GM21381 (cell line): ENCODE measurements at regions not wholly inside any gene's neighbourhood (a gene's known extent, or its start where the extent isn't known, plus 50 kb on each side); places are given as distances from the start of the nearest gene placed in this dataset.

Experiments used
- ATAC-seq: cut with Tn5 transposase; IDR thresholded peaks from one replicate; pipeline ENCODE4 v1.9.1; 2021; ENCODE audit warnings: mild to moderate bottlenecking, moderate library complexity; ENCODE audit not compliant: unreplicated experiment

DNA sequence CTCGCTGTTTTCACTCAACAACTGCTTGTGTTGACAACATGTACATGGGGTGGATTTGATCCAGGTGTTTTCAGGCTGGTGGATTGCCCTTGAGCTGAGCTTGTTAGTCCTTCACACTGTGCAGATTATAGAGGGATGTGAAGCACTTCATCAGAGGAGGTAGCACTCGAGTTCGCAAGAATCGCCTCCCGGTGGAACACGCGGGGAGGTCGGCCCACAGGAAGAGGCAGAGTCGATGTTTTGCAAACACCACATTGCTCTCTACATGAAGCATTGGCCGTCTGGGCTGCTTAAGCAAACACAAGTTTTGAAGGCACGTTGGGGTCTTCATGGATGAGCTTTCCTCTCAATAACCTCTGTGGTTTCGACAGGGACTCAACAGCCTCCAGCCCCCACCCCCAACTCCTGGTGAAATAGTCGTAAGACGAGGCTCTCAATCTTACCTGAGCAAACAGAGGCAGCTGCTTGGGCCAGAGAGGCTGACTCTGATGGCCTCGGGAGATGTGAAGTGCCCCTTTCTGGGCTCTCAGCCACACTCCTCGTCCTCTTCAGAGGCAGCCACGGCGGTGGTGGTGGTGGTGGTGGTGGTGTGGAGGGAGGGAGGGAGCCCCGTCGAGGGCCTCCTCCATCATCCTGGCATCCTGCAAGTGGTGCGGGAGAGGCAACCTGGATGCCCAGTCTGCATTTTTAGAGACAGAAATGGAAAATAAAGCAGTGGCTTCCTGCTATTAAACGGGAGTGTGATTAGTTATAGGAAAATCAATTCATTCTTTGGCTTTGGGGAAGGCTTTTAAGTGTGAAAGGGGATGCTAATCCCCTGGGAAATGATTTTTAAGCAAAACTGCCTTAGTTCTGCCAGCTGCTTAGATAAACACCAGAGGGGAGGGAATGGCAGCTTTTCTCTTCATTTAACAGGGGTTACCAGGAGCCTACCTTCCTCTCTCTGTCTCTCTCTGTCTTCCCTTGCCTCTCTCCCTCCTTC is 552.5 kb upstream of the EEF2KMT start:
- no peak for ATAC-seq

DNA sequence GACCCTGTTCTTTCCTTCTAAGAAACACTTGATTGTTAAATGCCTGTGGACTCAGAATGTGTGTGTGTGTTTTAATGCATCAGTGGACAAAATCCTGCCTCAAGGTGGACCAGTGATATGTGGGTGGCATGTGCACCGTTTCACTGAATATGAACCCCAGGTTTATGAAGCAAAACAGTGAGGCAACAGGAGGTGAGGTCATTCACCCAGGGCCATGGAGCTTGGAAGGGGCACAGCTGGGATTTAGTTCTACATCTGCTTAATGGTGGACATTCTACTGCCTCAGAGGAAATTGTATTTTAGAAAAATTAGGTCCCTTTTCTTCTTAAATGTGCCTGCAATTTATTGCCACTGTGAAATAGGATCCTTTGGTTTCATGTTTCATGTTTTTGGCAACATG is 549.5 kb upstream of the EEF2KMT start:
- ATAC-seq, result no peak

DNA sequence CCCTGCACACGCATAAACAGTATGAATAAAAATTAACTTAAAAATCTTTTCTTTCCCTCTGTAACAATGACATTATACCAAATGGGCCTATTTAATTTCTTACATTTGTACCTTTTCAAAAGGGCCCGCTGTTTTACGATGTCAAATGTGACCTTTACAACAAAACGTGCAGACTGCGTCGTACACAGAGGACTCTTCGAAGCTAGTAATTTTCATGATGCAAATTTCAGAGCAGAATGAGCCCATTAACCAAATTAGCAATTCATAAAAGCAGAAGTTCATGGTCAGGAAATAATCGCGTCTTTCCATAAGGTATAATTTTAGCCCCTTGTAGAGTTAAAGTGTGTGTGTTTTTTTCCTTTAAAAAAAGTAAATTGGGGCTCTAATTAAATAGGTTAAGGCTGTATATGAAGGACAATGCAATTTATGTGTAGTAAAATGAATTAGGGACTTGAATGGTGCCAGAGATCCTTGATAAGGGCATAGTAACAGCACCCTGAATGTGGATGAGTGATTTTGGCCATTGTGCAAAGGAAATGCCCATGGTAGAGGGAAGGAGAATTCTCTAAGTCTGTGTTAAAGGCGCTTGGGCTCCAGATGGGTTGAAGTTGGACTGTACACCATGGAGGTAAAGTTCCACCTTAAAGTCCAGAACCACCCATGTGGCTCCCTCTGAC is 546.4 kb upstream of the EEF2KMT start:
- ATAC-seq, result no peak

DNA sequence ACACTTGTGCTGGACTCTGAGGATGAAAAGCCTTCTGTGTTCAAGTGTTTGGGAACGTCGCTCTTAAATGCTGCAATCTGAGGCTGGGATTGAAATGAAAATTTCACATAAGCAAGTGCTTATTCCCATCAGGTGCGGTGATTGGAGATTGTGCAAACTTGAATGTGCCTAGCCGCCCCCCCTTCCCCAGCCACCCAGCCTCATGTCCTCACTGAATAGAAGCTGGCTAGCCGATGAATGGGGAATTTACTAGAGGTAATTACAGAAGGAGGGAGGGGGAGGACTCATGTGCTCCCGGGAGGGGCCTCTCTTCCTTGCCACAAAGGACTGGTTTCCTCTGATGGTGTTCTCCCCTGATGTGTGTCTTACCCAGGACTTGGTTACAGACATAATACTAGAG is 544.8 kb upstream of the EEF2KMT start:
- no peak for ATAC-seq

DNA sequence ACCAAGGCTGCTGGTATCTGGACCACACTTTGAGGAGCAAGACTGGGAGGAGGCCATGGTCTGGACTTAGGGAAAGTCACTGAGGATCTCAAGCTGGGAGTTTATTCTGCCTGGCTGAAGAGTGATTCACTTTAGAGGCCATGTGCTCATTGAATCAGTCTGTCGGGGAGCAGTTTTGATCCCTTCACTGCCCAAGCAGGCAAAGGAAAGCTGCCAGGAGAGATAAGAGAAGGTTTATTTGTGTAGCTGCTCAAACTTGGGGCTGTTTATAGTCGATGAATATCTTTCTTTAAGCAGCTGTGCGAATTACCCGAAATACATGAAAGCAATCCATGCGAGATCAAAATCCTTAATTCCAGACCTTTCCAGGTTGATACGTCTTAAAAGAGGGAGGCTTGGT is 544.4 kb upstream of the EEF2KMT start:
- ATAC-seq, result no peak

DNA sequence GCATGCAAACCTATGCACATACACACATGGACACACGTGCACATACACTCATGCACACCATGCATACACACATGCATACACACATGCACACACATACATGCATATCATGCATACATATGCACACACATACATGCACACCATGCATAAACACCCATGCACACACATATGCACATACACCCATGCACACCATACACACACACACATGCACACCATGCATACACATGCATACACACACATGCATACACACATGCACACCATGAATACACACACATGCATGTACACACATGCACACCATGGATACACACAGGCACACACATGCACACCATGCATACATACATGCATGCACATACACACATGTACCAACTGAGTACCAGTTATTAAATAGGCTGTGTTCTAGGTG is 543.3 kb upstream of the EEF2KMT start:
- no peak for ATAC-seq

DNA sequence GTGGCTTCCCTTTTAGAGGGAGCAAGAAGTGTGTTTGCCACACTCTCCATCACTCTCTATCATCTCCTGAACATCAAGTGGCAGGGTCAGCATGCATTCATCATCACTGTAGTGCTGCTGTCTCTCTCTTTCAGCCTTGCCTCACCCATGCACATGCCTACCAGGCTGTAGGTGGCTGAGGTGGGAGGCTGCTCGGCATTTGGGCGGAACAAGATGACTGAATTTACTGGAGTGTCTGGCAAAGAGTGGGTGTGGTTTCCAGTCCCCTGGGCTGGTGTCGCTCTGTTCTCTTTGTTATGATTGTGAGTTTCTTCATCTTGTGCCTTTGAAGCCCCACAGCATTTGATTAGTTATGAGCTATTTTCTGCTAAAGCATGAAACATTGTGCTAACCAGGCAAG is 541.9 kb upstream of the EEF2KMT start:
- ATAC-seq, result no peak

DNA sequence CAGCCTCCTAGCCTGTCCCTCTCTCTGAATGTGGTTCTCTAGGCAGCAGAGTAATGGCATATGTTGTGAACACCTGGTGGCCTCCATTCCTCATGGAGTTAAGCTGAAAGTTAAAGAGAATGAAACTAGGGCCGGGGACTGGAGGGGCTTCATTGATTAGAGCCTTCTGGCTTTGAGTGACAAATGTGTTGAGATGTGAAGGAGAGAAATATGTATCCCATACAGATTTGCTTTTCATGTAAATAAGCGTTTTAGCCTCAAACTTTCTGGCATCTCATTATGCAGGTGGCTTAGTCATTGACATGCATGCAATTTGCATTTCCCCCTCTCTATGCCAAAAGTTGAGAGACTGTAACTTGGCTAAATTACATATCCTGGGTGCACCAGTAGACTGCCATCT is 537.7 kb upstream of the EEF2KMT start:
- no peak for ATAC-seq

DNA sequence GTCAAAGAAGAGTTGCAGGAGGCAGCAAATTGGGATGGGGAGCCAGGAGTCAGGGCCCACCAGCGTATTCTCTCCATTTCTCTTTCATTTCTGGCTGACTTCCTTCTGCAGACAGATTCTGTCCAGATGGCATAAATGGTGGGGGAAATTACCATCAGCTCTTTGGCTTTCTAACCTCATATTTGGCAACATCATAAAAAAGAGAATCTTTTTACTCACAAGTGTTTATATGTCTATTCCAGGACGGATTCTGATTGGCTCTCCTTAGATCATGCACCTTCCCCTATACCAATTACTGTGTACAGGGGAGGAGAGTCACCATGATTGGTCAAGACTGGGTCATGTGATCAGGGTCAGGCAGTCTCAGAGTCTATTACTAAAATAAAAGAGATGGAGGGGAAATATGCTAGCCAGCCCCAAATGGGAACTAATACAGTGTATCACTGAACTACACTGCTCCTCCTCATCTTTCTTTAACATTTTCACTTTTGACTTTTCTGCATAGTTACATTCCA is 537.1 kb upstream of the EEF2KMT start:
- ATAC-seq, result no peak

DNA sequence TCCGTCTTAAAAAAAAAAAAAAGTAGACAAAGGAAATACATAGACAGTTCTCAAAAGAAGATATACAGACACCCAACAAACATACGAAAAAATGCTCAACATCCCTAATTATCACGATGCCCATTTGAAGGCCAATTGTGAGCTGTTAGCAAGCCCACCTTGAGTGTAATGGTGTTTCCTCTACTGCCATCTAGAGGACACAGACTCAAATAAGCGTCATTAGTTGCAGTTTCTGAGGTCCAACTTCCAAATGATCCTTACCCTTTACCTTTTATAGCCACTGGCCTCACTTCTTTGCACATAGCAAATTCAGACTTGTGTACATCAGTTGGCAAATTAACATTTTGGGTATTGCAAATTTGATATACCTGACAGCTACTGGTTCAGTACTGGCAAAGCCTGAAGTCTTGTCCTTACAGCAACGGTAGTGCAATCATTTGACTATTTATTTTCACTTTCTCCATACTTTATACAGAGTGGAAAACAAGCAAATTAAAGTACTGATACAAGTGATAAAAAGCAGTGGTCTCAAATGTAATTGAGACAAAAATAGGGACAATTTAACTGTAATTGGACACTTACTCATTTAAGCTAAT is 536.3 kb upstream of the EEF2KMT start:
- no peak for ATAC-seq

DNA sequence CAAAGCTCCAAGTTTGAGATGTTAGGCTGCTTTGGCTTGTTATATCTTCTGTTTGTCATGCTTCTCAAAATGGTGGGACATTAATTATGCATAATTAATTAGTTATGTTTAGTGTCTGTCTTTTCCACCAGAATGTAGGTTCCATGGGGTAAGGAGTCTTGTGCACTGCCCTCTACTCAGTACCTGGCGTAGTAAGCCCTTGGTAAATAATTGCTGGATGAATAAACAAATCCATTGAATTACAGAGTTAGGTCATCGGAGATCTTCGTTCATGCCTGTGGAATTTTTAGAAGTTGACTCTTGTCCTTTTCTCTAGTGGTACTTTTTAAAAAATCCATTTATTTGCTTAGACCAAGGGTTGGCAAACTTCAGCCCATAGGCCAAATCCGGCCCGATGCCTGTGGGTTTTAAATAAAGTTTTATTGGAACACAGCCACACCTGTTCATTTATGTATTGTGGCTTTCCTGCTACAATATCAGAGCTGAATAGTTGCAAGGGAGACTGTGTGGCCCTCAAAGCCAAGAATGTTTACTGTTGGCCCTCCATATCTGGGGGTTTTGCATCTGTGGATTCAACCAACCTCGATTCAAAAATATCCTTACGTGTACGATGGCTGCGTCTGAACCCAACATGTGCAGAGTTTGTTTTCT is 524.8 kb upstream of the EEF2KMT start:
- no peak for ATAC-seq

DNA sequence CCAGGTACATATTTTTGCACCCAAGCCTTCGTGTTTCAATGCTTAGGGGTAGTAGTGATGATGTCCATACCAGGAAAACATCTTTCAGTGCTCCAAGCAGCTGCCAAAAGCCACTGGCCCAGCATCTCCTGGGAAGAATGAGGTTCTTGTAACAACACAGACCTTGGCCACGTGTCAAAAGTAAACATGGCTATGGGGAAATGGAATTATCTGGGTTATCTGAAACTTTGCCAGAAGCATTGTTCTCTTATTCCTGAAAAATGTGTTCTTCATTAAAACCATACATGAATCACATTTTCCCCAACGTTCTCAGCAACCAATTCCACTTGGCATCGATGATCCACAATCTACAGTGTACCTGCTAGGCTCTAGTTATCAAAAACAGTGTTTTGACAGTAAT is 524.2 kb upstream of the EEF2KMT start:
- no peak for ATAC-seq

DNA sequence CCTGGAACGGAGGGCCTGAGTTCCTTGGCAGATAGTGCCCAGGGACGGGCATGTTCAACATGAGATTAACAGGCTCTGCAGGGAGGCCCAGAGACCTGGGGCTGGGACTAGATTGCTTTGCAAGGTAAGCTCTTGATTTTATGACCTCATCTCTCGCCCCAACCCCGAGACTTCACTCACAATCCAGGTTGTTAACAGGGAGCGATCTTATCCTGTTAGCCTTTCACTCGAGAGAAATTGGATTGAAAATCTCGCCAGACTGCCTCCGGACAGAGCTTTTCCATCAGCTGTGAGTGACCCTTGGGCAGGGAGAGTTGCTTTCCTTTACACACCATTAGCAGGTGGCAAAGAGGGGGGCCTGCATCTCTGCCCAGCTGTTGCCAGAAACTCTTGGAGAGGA is 521.7 kb upstream of the EEF2KMT start:
- ATAC-seq, result no peak

DNA sequence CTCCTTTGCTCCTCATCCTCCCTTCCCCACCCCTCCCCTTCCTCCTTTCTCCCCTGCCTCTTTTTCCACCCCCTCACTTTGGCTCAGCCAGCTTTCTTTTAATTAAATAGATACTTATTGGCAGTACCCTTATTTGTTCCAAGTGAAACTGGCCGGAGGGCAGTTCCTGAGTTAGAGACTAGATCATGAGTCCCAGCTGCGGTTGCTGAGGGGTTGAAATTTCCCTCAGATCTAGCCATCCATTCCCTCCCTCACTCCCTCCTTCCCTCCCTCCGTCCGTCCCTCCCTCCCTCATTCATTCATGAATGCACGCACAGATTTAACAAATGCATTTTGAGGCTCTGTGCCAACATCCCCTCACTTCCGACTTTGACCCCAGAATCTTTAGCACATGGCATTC is 519.2 kb upstream of the EEF2KMT start:
- no peak for ATAC-seq

DNA sequence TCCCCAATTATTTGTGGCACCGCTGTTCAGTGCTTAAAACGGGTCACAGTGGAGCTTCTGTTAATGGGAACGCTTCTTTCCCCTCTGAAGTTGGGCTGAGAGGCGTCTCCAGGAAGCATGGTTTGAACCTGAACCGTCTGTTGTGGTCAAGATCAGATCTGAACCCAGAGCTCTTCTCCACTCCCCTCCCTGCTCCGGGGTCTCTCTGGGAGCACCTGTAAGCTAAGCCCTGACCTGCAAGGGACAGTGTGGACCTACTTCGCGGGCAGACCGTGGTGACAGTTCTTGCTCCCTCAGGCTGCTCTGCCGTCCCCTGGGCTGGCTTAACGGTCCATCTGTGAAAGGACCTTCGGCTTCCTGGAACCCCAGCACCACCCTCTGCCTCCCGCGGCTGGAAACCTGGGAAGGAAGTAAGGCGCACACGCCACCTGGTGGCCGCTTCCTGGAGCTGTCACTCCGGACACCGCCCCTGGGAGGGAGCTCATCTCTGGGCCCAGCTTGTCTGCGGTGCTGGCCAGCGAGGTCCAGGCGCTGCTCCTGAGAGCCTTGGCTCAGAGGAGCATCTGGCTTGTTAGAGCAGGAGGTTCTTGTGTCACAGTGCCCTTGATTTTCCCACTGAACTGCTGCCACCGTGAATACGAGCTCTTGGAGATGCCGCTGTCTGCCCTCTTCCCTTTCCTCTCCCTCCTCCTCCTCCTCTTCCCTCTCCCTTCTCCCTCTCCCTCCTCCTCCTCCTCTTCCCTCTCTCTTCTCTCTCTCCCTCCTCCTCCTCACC is 518.5 kb upstream of the EEF2KMT start:
- no peak for ATAC-seq

DNA sequence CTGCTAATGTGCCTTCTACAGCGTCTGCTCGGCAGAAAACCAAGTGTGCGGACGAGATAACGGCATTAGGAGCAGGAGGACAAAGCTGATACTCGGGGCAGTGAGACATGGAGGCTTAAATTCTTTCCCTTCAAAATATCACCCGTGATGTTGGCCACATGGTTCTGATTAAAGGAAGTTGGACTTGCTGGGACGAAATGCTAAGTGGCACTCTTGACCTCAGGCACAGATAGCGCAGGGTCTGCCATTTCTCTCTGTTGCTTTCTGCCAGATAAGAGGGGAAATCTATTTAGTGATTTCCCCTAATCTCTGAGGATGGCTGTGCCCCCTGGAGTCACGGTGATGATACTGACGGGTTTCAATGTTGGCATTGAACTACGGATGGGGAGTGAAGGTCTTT is 509.6 kb upstream of the EEF2KMT start:
- ATAC-seq, result no peak

DNA sequence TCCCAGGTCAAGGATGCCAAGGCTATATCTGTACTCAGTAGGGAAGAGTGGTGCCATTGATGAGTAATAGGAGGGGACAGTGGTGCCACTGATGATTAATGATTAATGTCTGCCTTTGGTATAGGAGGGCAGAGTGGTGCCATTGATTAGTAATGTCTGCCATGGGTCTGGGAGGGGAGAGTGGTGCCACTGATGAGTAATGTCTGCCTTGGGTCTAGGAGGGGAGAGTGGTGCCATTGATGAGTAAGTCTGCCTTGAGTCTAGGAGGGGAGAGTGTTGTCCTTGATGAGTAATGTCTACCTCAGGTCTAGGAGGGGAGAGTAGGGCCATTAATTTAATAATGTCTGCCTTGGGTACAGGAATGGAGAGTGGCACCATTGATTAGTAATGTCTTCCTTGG is 507.8 kb upstream of the EEF2KMT start:
- ATAC-seq, result no peak

DNA sequence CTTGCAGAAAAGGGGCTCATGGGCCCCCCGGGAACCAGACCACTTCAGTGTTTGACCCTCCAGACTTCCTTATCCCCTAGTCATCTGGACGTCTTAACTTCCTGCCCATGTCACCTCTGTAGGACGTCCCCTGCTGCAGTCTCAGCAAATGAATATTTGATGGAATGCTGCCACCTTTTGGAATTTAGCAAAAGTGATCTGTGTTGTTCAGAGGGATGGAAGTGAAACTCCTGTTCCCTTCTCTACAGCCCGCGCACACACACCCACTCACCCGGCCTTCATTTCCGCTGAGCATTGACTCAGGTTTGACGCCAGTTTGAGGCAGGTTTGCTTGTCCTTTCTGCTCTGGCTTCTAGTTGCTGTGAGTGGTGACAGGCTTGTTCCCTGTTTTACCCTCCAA is 507.2 kb upstream of the EEF2KMT start:
- no peak for ATAC-seq

DNA sequence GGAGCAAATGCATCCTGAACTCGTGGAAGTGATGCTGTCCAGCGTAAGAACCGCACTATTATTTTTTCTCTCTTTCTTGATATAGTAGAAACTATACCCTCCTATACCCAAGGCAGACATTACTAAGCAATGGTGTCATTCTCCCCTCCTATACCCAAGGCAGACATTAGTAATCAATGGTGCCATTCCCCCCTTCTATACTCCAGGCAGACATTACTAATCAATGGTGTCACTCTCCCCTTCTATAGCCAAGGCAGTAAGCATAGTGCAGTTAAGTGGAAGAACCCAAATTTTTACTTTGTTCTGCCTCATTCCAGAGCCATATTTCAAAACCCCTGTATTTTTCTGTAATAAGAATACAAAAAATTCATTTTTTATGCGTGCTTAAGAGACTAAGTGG is 506.2 kb upstream of the EEF2KMT start:
- ATAC-seq, result no peak

DNA sequence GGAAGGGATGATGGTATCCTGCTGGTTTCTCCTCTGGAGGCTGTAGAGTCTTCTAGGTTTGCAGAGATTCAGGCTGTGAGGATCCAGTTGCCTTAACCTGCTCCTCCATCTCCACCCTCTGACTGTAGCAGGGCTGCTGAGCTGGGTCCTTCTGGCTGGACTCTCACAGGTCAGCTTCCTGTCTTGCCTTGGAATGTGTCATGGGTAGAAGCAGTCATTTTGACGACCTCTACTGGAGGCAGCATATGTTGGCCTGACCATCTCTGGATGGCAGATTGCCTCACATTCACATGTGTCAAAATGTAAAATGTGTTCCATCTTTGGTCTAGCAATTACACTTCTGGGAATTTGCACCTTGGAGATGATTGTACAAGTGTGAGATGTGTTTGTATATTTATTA is 504.4 kb upstream of the EEF2KMT start:
- no peak for ATAC-seq
